ENCODE measurements at regions not wholly inside any gene's neighbourhood (a gene's known extent, or its start where the extent isn't known, plus 50 kb on each side); places are given as distances from the start of the nearest gene placed in this dataset.
"Not testable (repeated sequence)": the region's sequence is repeated elsewhere in the genome, so short reads cannot be mapped to it uniquely, and the experiment has no call there.

DNA sequence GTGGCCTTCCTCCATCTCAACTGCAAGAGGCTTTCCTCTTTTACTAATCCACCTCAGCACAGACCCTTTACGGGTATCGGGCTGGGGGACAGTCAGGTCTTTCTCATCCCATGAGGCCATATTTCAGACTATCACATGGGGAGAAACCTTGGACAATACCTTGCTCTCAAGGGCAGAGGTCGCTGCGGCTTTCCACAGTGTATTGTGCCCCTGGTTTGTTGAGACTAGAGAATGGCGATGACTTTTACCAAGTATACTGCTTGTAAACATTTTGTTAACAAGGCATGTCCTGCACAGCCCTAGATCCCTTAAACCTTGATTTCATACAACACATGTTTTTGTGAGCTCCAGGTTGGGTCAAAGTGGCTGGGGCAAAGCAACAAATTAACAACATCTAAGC is 220.2 kb downstream of the ADRA2C start:
- TF ChIP-seq, protein P1, sequence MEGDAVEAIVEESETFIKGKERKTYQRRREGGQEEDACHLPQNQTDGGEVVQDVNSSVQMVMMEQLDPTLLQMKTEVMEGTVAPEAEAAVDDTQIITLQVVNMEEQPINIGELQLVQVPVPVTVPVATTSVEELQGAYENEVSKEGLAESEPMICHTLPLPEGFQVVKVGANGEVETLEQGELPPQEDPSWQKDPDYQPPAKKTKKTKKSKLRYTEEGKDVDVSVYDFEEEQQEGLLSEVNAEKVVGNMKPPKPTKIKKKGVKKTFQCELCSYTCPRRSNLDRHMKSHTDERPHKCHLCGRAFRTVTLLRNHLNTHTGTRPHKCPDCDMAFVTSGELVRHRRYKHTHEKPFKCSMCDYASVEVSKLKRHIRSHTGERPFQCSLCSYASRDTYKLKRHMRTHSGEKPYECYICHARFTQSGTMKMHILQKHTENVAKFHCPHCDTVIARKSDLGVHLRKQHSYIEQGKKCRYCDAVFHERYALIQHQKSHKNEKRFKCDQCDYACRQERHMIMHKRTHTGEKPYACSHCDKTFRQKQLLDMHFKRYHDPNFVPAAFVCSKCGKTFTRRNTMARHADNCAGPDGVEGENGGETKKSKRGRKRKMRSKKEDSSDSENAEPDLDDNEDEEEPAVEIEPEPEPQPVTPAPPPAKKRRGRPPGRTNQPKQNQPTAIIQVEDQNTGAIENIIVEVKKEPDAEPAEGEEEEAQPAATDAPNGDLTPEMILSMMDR (conservative IDR thresholded peaks at IDR 0.05; ENCODE audit: low read depth, low read length) = not testable (repeated sequence)
- not testable (repeated sequence) for TF ChIP-seq EZH2 (IDR thresholded peaks at IDR 0.05; ENCODE audit: borderline replicate concordance, low read depth, low read length, poor library complexity, severe bottlenecking)

Data from A673 (cell line).